ENCODE measurements at regions not wholly inside any gene's neighbourhood (a gene's known extent, or its start where the extent isn't known, plus 50 kb on each side); places are given as distances from the start of the nearest gene placed in this dataset.

GRCh38 chr9:103068753-103069152, 73.6 kb downstream of the CYLC2 start:
- Mint-ChIP-seq H3K36me3 (no peaks in the 10 kb centered on the region), H3K27ac (no peak overlapping the region), H3K4me3 (no peak overlapping the region), H3K4me1 (no peaks in the 10 kb centered on the region), H3K9me3 (no peaks in the 10 kb centered on the region)
- no peak for ATAC-seq
- no peak for DNase-seq (ENCODE audit: low spot score in 2 of 2)

DNA sequence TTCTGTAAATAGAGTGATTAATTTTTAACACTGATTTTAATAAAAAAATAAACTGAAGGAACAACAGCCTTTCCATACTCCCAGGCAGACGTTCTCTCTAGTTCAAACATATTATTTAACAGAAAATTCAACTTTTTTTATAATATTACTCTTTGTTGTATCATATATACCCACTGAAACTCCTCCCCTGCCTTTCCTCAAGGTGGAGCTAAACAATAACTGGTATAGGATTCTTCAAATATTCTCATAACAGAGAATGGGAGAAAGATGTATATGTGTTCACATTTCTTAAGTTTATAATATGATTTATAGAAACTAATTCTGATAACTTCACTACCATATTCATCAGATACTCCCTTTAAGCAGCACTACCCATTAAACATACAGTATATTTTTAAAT, 83.4 kb downstream of the CYLC2 start:
- H3K27ac Mint-ChIP-seq: no peak overlapping the region
- no peak for ATAC-seq
- peaks cover 11% of the 10 kb centered on the region for H3K9me3 Mint-ChIP-seq
- no peak for DNase-seq (ENCODE audit: low spot score in 2 of 2)
- H3K4me3 Mint-ChIP-seq: no peak overlapping the region
- no peaks in the 10 kb centered on the region for H3K4me1 Mint-ChIP-seq
- no peaks in the 10 kb centered on the region for H3K36me3 Mint-ChIP-seq

GRCh38 chr9:103082494-103082893, 87.4 kb downstream of the CYLC2 start:
- ATAC-seq (no peak), DNase-seq (ENCODE audit: low spot score in 2 of 2) (no peak)
- no peak overlapping the region for H3K27ac Mint-ChIP-seq
- no peak overlapping the region for H3K4me3 Mint-ChIP-seq
- H3K4me1 Mint-ChIP-seq: no peaks in the 10 kb centered on the region
- H3K36me3 Mint-ChIP-seq: no peaks in the 10 kb centered on the region
- H3K9me3 Mint-ChIP-seq: peaks cover 8% of the 10 kb centered on the region

GRCh38 chr9:103089357-103089756, 94.2 kb downstream of the CYLC2 start:
- DNase-seq (ENCODE audit: low spot score in 2 of 2): no peak
- Mint-ChIP-seq H3K4me1 (no peaks in the 10 kb centered on the region), H3K9me3 (peaks cover 2% of the 10 kb centered on the region), H3K27ac (no peak overlapping the region), H3K36me3 (no peaks in the 10 kb centered on the region), H3K4me3 (no peak overlapping the region)
- ATAC-seq: no peak

- Mint-ChIP-seq H3K9me3 (peaks cover 9% of the 10 kb centered on the region), H3K4me1 (no peaks in the 10 kb centered on the region), H3K27ac (no peak overlapping the region), H3K36me3 (no peaks in the 10 kb centered on the region), H3K4me3 (no peak overlapping the region)
- ATAC-seq (no peak), DNase-seq (ENCODE audit: low spot score in 2 of 2) (no peak)
These were observed 109.0 kb downstream of the CYLC2 start for GRCh38 chr9:103104101-103104500.

DNA sequence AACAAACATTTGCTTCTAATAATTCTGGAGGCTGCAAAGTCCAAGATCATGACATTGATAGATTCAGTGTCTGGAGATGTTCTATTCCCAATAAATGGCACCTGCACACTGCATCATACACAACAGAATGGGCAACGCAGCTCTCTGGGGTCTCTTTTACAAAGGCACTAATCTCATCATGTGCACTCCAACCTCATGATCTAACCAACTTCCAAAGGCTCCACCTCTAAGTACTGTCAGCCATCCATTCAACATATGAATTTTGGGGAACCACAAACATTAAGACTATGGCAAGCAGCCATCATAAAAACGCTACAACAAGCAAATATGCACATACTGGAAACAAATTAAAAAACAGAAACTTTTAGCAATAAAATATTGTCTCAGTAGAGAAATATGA, 121.1 kb downstream of the CYLC2 start:
- no peak for ATAC-seq
- DNase-seq (ENCODE audit: low spot score in 2 of 2): no peak
- H3K4me3 Mint-ChIP-seq: no peak overlapping the region
- H3K36me3 Mint-ChIP-seq: no peaks in the 10 kb centered on the region
- no peaks in the 10 kb centered on the region for H3K4me1 Mint-ChIP-seq
- H3K9me3 Mint-ChIP-seq: peaks cover 11% of the 10 kb centered on the region
- H3K27ac Mint-ChIP-seq: no peak overlapping the region

- H3K4me1 Mint-ChIP-seq: no peaks in the 10 kb centered on the region
- DNase-seq (ENCODE audit: low spot score in 2 of 2): no peak
- H3K9me3 Mint-ChIP-seq: peaks cover 15% of the 10 kb centered on the region
- no peak overlapping the region for H3K27ac Mint-ChIP-seq
- no peaks in the 10 kb centered on the region for H3K36me3 Mint-ChIP-seq
- ATAC-seq: no peak
- H3K4me3 Mint-ChIP-seq: no peak overlapping the region
These were observed 131.4 kb downstream of the CYLC2 start for GRCh38 chr9:103126494-103126893.

DNA sequence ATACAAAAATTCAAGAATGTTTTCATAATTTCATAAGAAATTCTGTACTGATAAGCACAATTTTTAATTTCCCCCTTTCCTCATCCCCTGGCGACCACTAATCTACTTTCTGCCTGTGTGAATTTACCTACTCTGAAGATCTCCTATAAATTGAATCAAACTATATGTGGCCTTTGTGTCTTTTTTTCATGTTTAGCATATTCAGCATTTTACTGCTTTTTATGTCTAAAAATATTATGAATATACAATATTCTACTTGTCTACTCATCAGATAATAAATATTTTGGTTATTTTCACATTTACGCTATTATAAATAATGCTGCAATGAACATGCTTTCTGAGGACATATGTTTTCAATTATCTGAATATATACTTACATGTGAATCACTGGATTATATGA, 144.8 kb downstream of the CYLC2 start:
- H3K9me3 Mint-ChIP-seq: no peaks in the 10 kb centered on the region
- DNase-seq (ENCODE audit: low spot score in 2 of 2) (no peak), ATAC-seq (no peak)
- H3K4me3 Mint-ChIP-seq: no peak overlapping the region
- H3K4me1 Mint-ChIP-seq: no peaks in the 10 kb centered on the region
- H3K27ac Mint-ChIP-seq: no peak overlapping the region
- H3K36me3 Mint-ChIP-seq: no peaks in the 10 kb centered on the region

GRCh38 chr9:103152473-103152872, 157.3 kb downstream of the CYLC2 start:
- no peaks in the 10 kb centered on the region for H3K36me3 Mint-ChIP-seq
- no peaks in the 10 kb centered on the region for H3K4me1 Mint-ChIP-seq
- H3K9me3 Mint-ChIP-seq: peaks cover 18% of the 10 kb centered on the region
- DNase-seq (ENCODE audit: low spot score in 2 of 2): no peak
- no peak overlapping the region for H3K27ac Mint-ChIP-seq
- ATAC-seq: no peak
- no peak overlapping the region for H3K4me3 Mint-ChIP-seq

- Mint-ChIP-seq H3K9me3 (peaks cover 10% of the 10 kb centered on the region), H3K36me3 (no peaks in the 10 kb centered on the region), H3K27ac (no peak overlapping the region), H3K4me1 (no peaks in the 10 kb centered on the region), H3K4me3 (no peak overlapping the region)
- DNase-seq (ENCODE audit: low spot score in 2 of 2): no peak
- ATAC-seq: no peak
These were observed 172.4 kb downstream of the CYLC2 start for GRCh38 chr9:103167530-103167929.

DNA sequence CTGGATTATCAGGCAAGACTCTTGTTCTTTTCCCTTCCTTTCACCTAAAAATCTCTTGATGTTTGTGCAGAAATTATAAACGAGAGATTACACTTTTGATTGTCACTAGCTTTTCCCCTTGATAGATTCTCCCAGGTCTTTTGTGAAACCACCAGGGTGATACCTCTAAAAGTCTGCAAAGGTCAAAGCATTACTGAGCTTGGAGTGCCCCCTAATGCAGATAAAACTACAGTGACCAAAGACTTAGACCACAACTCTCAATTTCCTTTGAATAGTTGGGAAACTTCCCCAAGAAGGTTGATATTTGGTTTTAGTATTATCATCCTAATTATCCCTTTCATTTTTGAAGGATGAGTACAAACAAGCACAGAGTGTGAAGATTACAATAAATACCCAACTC, 173.1 kb downstream of the CYLC2 start:
- Mint-ChIP-seq H3K4me1 (no peaks in the 10 kb centered on the region), H3K9me3 (peaks cover 10% of the 10 kb centered on the region), H3K27ac (no peak overlapping the region), H3K36me3 (no peaks in the 10 kb centered on the region), H3K4me3 (no peak overlapping the region)
- DNase-seq (ENCODE audit: low spot score in 2 of 2) (no peak), ATAC-seq (no peak)

GRCh38 chr9:103169798-103170197, 174.7 kb downstream of the CYLC2 start:
- DNase-seq (ENCODE audit: low spot score in 2 of 2): no peak
- no peak overlapping the region for H3K27ac Mint-ChIP-seq
- H3K4me3 Mint-ChIP-seq: no peak overlapping the region
- H3K9me3 Mint-ChIP-seq: peaks cover 8% of the 10 kb centered on the region
- no peaks in the 10 kb centered on the region for H3K4me1 Mint-ChIP-seq
- H3K36me3 Mint-ChIP-seq: no peaks in the 10 kb centered on the region
- no peak for ATAC-seq

GRCh38 chr9:103183701-103184171, 188.6 kb downstream of the CYLC2 start:
- Mint-ChIP-seq H3K27ac (no peak overlapping the region), H3K4me1 (no peaks in the 10 kb centered on the region)
- no peak for ATAC-seq

DNA sequence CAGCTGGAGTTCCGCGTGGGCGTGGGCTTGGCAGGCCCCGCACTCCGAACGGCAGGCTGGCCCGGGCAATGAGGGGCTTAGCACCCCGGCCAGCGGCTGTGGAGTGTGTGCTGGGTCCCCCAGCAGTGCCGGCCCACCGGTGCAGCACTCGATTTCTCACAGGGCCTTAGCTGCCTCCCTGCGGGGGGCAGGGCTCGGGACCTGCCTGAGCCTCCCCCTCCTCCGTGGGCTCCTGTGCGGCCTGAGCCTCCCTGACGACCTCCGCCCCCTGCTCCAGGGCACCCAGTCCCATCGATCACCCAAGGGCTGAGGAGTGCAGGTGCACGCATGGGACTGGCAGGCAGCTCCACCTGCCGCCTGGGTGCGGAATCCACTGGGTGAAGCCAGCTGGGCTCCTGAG, 191.8 kb downstream of the CYLC2 start:
- H3K9me3 Mint-ChIP-seq: peaks cover 16% of the 10 kb centered on the region

More at GRCh38 chr9:103183701-103184171, 188.6 kb downstream of the CYLC2 start:
- peaks cover 18% of the 10 kb centered on the region for H3K9me3 Mint-ChIP-seq
- no peak for DNase-seq (ENCODE audit: low spot score in 2 of 2)
- H3K4me3 Mint-ChIP-seq: no peak overlapping the region
- H3K36me3 Mint-ChIP-seq: no peaks in the 10 kb centered on the region

DNA sequence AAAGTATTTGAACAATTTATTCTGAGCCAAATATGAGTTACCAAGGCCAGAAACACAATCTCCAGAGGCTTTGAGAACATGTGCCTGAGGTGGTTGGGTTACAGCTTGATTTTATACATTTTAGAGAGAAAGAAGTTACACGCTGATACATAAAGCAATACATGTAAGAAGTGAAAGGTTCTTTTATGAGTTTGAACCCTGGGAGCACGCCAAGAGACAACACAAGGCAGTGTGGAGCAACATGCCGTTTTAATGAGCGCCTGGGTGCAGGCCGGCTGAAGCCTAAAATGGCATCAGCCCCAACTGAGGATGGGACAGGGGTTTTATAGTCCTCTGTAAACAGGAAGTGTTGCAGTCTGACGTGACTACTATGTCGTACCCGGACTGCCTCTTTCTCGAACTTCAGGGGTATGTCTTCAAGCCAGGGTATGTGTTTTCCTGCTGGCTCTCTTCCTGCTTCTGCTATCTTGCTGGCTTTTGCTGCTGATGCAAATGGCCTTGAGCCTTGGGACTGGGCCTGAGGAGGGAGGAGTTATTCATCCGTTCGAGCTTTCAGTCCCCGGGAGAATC, 193.7 kb downstream of the CYLC2 start:
- H3K4me1 Mint-ChIP-seq: no peaks in the 10 kb centered on the region
- no peaks in the 10 kb centered on the region for H3K36me3 Mint-ChIP-seq
- H3K4me3 Mint-ChIP-seq: no peak overlapping the region
- DNase-seq (ENCODE audit: low spot score in 2 of 2) (no peak), ATAC-seq (no peak)
- peaks cover 13% of the 10 kb centered on the region for H3K9me3 Mint-ChIP-seq
- no peak overlapping the region for H3K27ac Mint-ChIP-seq

More for the DNA sequence above, 191.8 kb downstream of the CYLC2 start:
- Mint-ChIP-seq H3K36me3 (no peaks in the 10 kb centered on the region), H3K27ac (no peak overlapping the region), H3K4me1 (no peaks in the 10 kb centered on the region), H3K4me3 (no peak overlapping the region)
- no peak for ATAC-seq
- no peak for DNase-seq (ENCODE audit: low spot score in 2 of 2)

DNA sequence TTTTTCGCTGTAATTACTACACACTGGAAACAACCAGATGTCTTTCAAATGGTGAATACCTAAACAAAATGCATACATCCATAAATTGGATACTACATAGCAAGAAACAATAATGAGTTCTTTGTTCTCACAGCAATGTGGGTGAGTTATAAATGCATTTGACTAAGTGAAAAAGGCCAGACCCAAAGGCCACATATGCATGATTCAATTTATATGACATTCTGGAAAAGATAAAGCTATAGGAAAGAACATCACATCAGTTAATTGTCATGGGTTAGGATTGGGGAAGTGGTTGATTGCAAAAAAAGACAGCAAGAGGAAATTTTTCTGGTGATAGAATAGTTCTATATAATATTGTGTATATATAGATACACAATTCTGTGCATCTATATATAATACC, 198.9 kb downstream of the CYLC2 start:
- Mint-ChIP-seq H3K9me3 (peaks cover 7% of the 10 kb centered on the region), H3K4me1 (no peaks in the 10 kb centered on the region)
- no peak for DNase-seq (ENCODE audit: low spot score in 2 of 2)

GRCh38 chr9:103203172-103203571, 208.0 kb downstream of the CYLC2 start:
- H3K4me1 Mint-ChIP-seq: no peaks in the 10 kb centered on the region
- H3K36me3 Mint-ChIP-seq: peaks cover 6% of the 10 kb centered on the region
- H3K27ac Mint-ChIP-seq: no peak overlapping the region
- ATAC-seq (no peak), DNase-seq (ENCODE audit: low spot score in 2 of 2) (no peak)
- no peak overlapping the region for H3K4me3 Mint-ChIP-seq
- H3K9me3 Mint-ChIP-seq: no peaks in the 10 kb centered on the region

More for the DNA sequence above, 198.9 kb downstream of the CYLC2 start:
- H3K36me3 Mint-ChIP-seq: no peaks in the 10 kb centered on the region
- no peak overlapping the region for H3K27ac Mint-ChIP-seq
- no peak overlapping the region for H3K4me3 Mint-ChIP-seq
- ATAC-seq: no peak
